ENCODE measurements at regions not wholly inside any gene's neighbourhood (a gene's known extent, or its start where the extent isn't known, plus 50 kb on each side); places are given as distances from the start of the nearest gene placed in this dataset.

DNA sequence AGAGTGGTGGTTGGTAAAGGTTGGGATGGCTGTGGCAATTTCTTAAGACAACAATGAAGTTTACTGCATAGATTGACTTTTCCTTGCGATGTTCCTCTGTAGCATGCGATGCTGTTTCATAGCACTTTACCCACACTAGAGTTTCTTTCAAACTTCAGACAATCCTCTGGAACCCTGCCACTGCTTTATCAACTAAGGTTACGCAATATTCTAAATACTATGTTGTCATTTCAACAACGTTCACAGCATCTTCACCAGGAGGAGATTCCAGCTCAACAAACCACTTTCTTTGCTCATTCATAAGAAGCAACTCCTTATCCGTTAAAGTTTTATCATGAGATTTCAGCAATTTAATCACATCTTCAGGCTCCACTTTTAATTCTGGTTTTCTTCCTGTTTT is 161.2 kb upstream of the NRSN1 start:
- TF ChIP-seq CTCF (IDR thresholded peaks at IDR 0.05; ENCODE audit: extremely low read depth in 1 of 2, insufficient read depth in 1 of 2, low read depth in 1 of 2, low read length in 2 of 2) (no peak), POLR2A (IDR thresholded peaks at IDR 0.05; ENCODE audit: low read depth, low read length) (no peak), JUN (IDR thresholded peaks at IDR 0.05; ENCODE audit: borderline replicate concordance, insufficient read depth, insufficient read length, low read depth) (no peak)
